ENCODE measurements at regions not wholly inside any gene's neighbourhood (a gene's known extent, or its start where the extent isn't known, plus 50 kb on each side); places are given as distances from the start of the nearest gene placed in this dataset.
"Not testable (repeated sequence)": the region's sequence is repeated elsewhere in the genome, so short reads cannot be mapped to it uniquely, and the experiment has no call there.

- Histone ChIP-seq H3K27ac (no peak overlapping the region), H3K4me3 (no peak overlapping the region)
Measured at GRCh38 chr15:79492065-79492464, 59.9 kb downstream of the MINAR1 start.

- Histone ChIP-seq H3K4me3 (no peak overlapping the region), H3K27ac (no peak overlapping the region)
Measured at GRCh38 chr15:79494384-79494909, 62.3 kb downstream of the MINAR1 start.

- H3K4me3 ChIP-seq = no peak overlapping the region
- no peak overlapping the region for H3K27ac ChIP-seq
Measured at GRCh38 chr15:79494963-79495755, 63.0 kb downstream of the MINAR1 start.

- H3K4me3 ChIP-seq = no peak overlapping the region
- H3K27ac ChIP-seq = no peak overlapping the region
Measured at GRCh38 chr15:79495775-79496174, 63.6 kb downstream of the MINAR1 start.

GRCh38 chr15:79496838-79497237 is 64.7 kb downstream of the MINAR1 start:
- Histone ChIP-seq H3K4me3 (no peak overlapping the region), H3K27ac (no peak overlapping the region)

GRCh38 chr15:79501086-79501485 is 69.0 kb downstream of the MINAR1 start:
- H3K27ac ChIP-seq = no peak overlapping the region

GRCh38 chr15:79505956-79506355 is 73.8 kb downstream of the MINAR1 start:
- Histone ChIP-seq H3K27ac (no peak overlapping the region), H3K4me3 (no peak overlapping the region)

More at GRCh38 chr15:79501086-79501485, 69.0 kb downstream of the MINAR1 start:
- no peak overlapping the region for H3K4me3 ChIP-seq

GRCh38 chr15:79512844-79513243 is 80.7 kb downstream of the MINAR1 start:
- not testable (repeated sequence) for H3K4me3 ChIP-seq, H3K27ac ChIP-seq

- Histone ChIP-seq H3K4me3 (no peak overlapping the region), H3K27ac (no peak overlapping the region)
Measured at GRCh38 chr15:79513417-79513816, 81.3 kb downstream of the MINAR1 start.

- H3K4me3 ChIP-seq = no peak overlapping the region
Measured at GRCh38 chr15:79513940-79514339, 81.8 kb downstream of the MINAR1 start.

GRCh38 chr15:79515300-79516027 is 83.3 kb downstream of the MINAR1 start:
- H3K27ac ChIP-seq = no peak overlapping the region
- H3K4me3 ChIP-seq = no peak overlapping the region

More at GRCh38 chr15:79513940-79514339, 81.8 kb downstream of the MINAR1 start:
- H3K27ac ChIP-seq = no peak overlapping the region

- Histone ChIP-seq H3K27ac (no peak overlapping the region), H3K4me3 (no peak overlapping the region)
Measured at GRCh38 chr15:79516155-79516554, 84.0 kb downstream of the MINAR1 start.

GRCh38 chr15:79516646-79517045 is 84.5 kb downstream of the MINAR1 start:
- no peak overlapping the region for H3K27ac ChIP-seq
- no peak overlapping the region for H3K4me3 ChIP-seq

GRCh38 chr15:79519628-79520027 is 87.5 kb downstream of the MINAR1 start:
- Histone ChIP-seq H3K27ac (no peak overlapping the region), H3K4me3 (no peak overlapping the region)

- Histone ChIP-seq H3K27ac (no peak overlapping the region), H3K4me3 (no peak overlapping the region)
Measured at GRCh38 chr15:79520654-79521053, 88.5 kb downstream of the MINAR1 start.

- Histone ChIP-seq H3K27ac (no peak overlapping the region), H3K4me3 (no peak overlapping the region)
Measured at GRCh38 chr15:79522656-79523055, 90.5 kb downstream of the MINAR1 start.

- Histone ChIP-seq H3K27ac (no peak overlapping the region), H3K4me3 (no peak overlapping the region)
Measured at GRCh38 chr15:79523266-79523665, 91.1 kb downstream of the MINAR1 start.

GRCh38 chr15:79524531-79524930 is 92.4 kb downstream of the MINAR1 start:
- Histone ChIP-seq H3K4me3 (no peak overlapping the region), H3K27ac (no peak overlapping the region)

- Histone ChIP-seq H3K4me3 (no peak overlapping the region), H3K27ac (no peak overlapping the region)
Measured at GRCh38 chr15:79526376-79526775, 94.2 kb downstream of the MINAR1 start.

GRCh38 chr15:79527821-79528220 is 95.7 kb downstream of the MINAR1 start:
- no peak overlapping the region for H3K4me3 ChIP-seq
- no peak overlapping the region for H3K27ac ChIP-seq

Data from skin epidermis (tissue), 12 donors.